ENCODE measurements at regions not wholly inside any gene's neighbourhood (a gene's known extent, or its start where the extent isn't known, plus 50 kb on each side); places are given as distances from the start of the nearest gene placed in this dataset.

DNA sequence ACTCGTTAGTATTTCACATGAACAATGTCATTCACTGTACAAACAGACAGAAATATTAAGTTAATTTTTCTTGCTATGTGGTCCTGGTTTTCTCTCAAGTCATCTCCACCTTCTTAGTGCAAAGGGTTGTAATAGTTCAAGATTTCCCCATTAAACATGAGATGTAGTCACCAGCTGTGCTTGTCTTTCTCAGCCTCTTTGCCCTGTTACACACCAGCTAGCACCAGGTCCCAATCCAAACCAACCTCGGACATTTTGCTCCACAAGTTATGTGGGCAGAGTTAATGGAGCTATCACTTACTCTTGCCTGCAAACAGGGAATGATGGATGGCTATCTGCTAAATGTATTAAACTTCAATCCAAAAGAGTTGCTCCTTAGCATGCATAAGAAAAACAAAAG lies 328.1 kb downstream of the TLE1 start:
- TF ChIP-seq, protein P1, sequence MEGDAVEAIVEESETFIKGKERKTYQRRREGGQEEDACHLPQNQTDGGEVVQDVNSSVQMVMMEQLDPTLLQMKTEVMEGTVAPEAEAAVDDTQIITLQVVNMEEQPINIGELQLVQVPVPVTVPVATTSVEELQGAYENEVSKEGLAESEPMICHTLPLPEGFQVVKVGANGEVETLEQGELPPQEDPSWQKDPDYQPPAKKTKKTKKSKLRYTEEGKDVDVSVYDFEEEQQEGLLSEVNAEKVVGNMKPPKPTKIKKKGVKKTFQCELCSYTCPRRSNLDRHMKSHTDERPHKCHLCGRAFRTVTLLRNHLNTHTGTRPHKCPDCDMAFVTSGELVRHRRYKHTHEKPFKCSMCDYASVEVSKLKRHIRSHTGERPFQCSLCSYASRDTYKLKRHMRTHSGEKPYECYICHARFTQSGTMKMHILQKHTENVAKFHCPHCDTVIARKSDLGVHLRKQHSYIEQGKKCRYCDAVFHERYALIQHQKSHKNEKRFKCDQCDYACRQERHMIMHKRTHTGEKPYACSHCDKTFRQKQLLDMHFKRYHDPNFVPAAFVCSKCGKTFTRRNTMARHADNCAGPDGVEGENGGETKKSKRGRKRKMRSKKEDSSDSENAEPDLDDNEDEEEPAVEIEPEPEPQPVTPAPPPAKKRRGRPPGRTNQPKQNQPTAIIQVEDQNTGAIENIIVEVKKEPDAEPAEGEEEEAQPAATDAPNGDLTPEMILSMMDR (IDR thresholded peaks at IDR 0.05) = no peak
- TF ChIP-seq POLR2A (IDR thresholded peaks at IDR 0.05) (no peak), EP300 (IDR thresholded peaks at IDR 0.05) (no peak)

Data from upper lobe of left lung (tissue), 4 donors.